IPS-18c (cell line): ENCODE measurements at regions not wholly inside any gene's neighbourhood (a gene's known extent, or its start where the extent isn't known, plus 50 kb on each side); places are given as distances from the start of the nearest gene placed in this dataset.
A peak's percentile ranks its signal among the peaks of the same experiment; 100 is the strongest.

Experiments
- H3K4me3 ChIP-seq: 2 replicates; pipeline ENCODE4 v1.7.0; 2013; ENCODE audit warnings: low read depth, mild to moderate bottlenecking, low read length, moderate library complexity; ENCODE audit not compliant: insufficient read depth
- H3K9me3 ChIP-seq: one replicate; pipeline ENCODE4 v1.6.1; 2013; ENCODE audit warnings: mild to moderate bottlenecking, low read length, moderate library complexity; ENCODE audit not compliant: control insufficient read depth, insufficient read depth

GRCh38 chr3:28575746-28576613, 227.4 kb upstream of the AZI2 start:
- Histone ChIP-seq H3K4me3 (peak overlapping the region; percentile 51), H3K9me3 (no peaks in the 10 kb centered on the region)

GRCh38 chr3:28576614-28577200, 228.1 kb upstream of the AZI2 start:
- H3K4me3 ChIP-seq: peak overlapping the region; percentile 51

GRCh38 chr3:28577941-28578500, 229.4 kb upstream of the AZI2 start:
- no peak overlapping the region for H3K4me3 ChIP-seq
- H3K9me3 ChIP-seq: no peaks in the 10 kb centered on the region

More at GRCh38 chr3:28576614-28577200, 228.1 kb upstream of the AZI2 start:
- H3K9me3 ChIP-seq: no peaks in the 10 kb centered on the region

- Histone ChIP-seq H3K4me3 (no peak overlapping the region), H3K9me3 (no peaks in the 10 kb centered on the region)
Measured at GRCh38 chr3:28586325-28586724, 237.7 kb upstream of the AZI2 start.

- Histone ChIP-seq H3K4me3 (no peak overlapping the region), H3K9me3 (no peaks in the 10 kb centered on the region)
Measured at GRCh38 chr3:28587723-28588122, 239.1 kb upstream of the AZI2 start.

- Histone ChIP-seq H3K4me3 (no peak overlapping the region), H3K9me3 (no peaks in the 10 kb centered on the region)
Measured at GRCh38 chr3:28590216-28590615, 241.6 kb upstream of the AZI2 start.

- H3K9me3 ChIP-seq: no peaks in the 10 kb centered on the region
- no peak overlapping the region for H3K4me3 ChIP-seq
Measured at GRCh38 chr3:28590860-28591259, 242.2 kb upstream of the AZI2 start.

- H3K9me3 ChIP-seq: no peaks in the 10 kb centered on the region
Measured at GRCh38 chr3:28595372-28595771, 246.7 kb upstream of the AZI2 start.

GRCh38 chr3:28597452-28597851, 248.8 kb upstream of the AZI2 start:
- no peak overlapping the region for H3K4me3 ChIP-seq

More at GRCh38 chr3:28595372-28595771, 246.7 kb upstream of the AZI2 start:
- no peak overlapping the region for H3K4me3 ChIP-seq

GRCh38 chr3:28598165-28598564, 249.5 kb upstream of the AZI2 start:
- no peaks in the 10 kb centered on the region for H3K9me3 ChIP-seq
- H3K4me3 ChIP-seq: no peak overlapping the region

More at GRCh38 chr3:28597452-28597851, 248.8 kb upstream of the AZI2 start:
- H3K9me3 ChIP-seq: no peaks in the 10 kb centered on the region

GRCh38 chr3:28601291-28601690, 252.7 kb upstream of the AZI2 start:
- Histone ChIP-seq H3K9me3 (no peaks in the 10 kb centered on the region), H3K4me3 (no peak overlapping the region)

- H3K4me3 ChIP-seq: no peak overlapping the region
Measured at GRCh38 chr3:28606283-28606682, 257.7 kb upstream of the AZI2 start.

GRCh38 chr3:28612232-28612631, 263.6 kb upstream of the AZI2 start:
- Histone ChIP-seq H3K4me3 (no peak overlapping the region), H3K9me3 (no peaks in the 10 kb centered on the region)

More at GRCh38 chr3:28606283-28606682, 257.7 kb upstream of the AZI2 start:
- no peaks in the 10 kb centered on the region for H3K9me3 ChIP-seq

- Histone ChIP-seq H3K4me3 (no peak overlapping the region), H3K9me3 (no peaks in the 10 kb centered on the region)
Measured at GRCh38 chr3:28613511-28614106, 265.0 kb upstream of the AZI2 start.

- H3K4me3 ChIP-seq: no peak overlapping the region
- H3K9me3 ChIP-seq: no peaks in the 10 kb centered on the region
Measured at GRCh38 chr3:28615071-28615470, 266.4 kb upstream of the AZI2 start.

GRCh38 chr3:28615971-28616370, 267.3 kb upstream of the AZI2 start:
- Histone ChIP-seq H3K4me3 (no peak overlapping the region), H3K9me3 (no peaks in the 10 kb centered on the region)

- Histone ChIP-seq H3K4me3 (no peak overlapping the region), H3K9me3 (no peaks in the 10 kb centered on the region)
Measured at GRCh38 chr3:28617821-28618220, 269.2 kb upstream of the AZI2 start.

- H3K4me3 ChIP-seq: no peak overlapping the region
- no peaks in the 10 kb centered on the region for H3K9me3 ChIP-seq
Measured at GRCh38 chr3:28623106-28623505, 274.5 kb upstream of the AZI2 start.
